OCI-LY7 (cell line): ENCODE measurements at regions not wholly inside any gene's neighbourhood (a gene's known extent, or its start where the extent isn't known, plus 50 kb on each side); places are given as distances from the start of the nearest gene placed in this dataset.

ENCODE experiments used
- BruUV-seq: library from RNA; stranded (reverse); fragments of 400-500 nt; replicated peaks from 2 replicates; lab custom pipeline; 2021; lab: Mats Ljungman, UMichigan
- CTCF ChIA-PET: fragments of 300-600 bp; sonication (Branson Sonifier 250); formaldehyde crosslinking; loops from one replicate; lab custom pipeline; 2022; ENCODE audit warnings: antibody characterized with exemption; ENCODE audit not compliant: unreplicated experiment; lab: Charles Lee
- POLR2A ChIA-PET: fragments of 300-600 bp; sonication (Branson Sonifier 250); formaldehyde crosslinking; loops from one replicate; lab custom pipeline; 2022; ENCODE audit warnings: antibody characterized with exemption; lab: Charles Lee
- DNase-seq: peaks from one replicate; pipeline ENCODE4 v3.0.0-alpha.2; 2015; ENCODE audit warnings: low spot score
- H2AFZ ChIP-seq: fragments of 200-600 bp; sonication (generic), shearing (Covaris generic); 2 replicates; pipeline ENCODE4 v1.6.1; 2014; ENCODE audit warnings: mild to moderate bottlenecking, antibody characterized with exemption, low read length, moderate library complexity
- H3K27ac ChIP-seq: fragments of 200-600 bp; sonication (generic); 2 replicates; pipeline ENCODE4 v1.5.1; 2014; ENCODE audit warnings: mixed run types, low read depth, mild to moderate bottlenecking, moderate library complexity, low read length, inconsistent platforms; ENCODE audit not compliant: poor library complexity, severe bottlenecking
- H3K36me3 ChIP-seq: fragments of 200-600 bp; sonication (generic); 2 replicates; pipeline ENCODE4 v1.6.1; 2014; ENCODE audit warnings: mild to moderate bottlenecking, antibody characterized with exemption, low read length, moderate library complexity, mixed read lengths; ENCODE audit not compliant: insufficient read depth
- H3K4me1 ChIP-seq: fragments of 200-600 bp; sonication (generic); 2 replicates; pipeline ENCODE4 v1.5.1; 2014; ENCODE audit warnings: mild to moderate bottlenecking, low read length; ENCODE audit not compliant: insufficient read depth, poor library complexity, severe bottlenecking
- H3K4me2 ChIP-seq: fragments of 200-600 bp; sonication (generic); 2 replicates; pipeline ENCODE4 v1.6.1; 2014; ENCODE audit warnings: mild to moderate bottlenecking, low read length
- H3K4me3 ChIP-seq: fragments of 200-600 bp; sonication (generic); 2 replicates; pipeline ENCODE4 v1.5.1; 2014; ENCODE audit warnings: mild to moderate bottlenecking, low read depth, low read length; ENCODE audit not compliant: poor library complexity, severe bottlenecking
- H3K79me2 ChIP-seq: fragments of 200-600 bp; sonication (generic); 2 replicates; pipeline ENCODE4 v1.6.1; 2016; ENCODE audit warnings: low read depth, mild to moderate bottlenecking, low read length, moderate library complexity, mixed read lengths; ENCODE audit not compliant: insufficient read depth
- H3K9me2 ChIP-seq: fragments of 200-600 bp; sonication (generic); 2 replicates; pipeline ENCODE4 v1.6.1; 2016; ENCODE audit warnings: mild to moderate bottlenecking, low read length, mixed read lengths; ENCODE audit not compliant: insufficient read depth
- H3K9me3 ChIP-seq: fragments of 200-600 bp; sonication (generic); 2 replicates; pipeline ENCODE4 v1.6.1; 2014; ENCODE audit warnings: mild to moderate bottlenecking, mixed run types, low read length, mixed read lengths
- H4K20me1 ChIP-seq: fragments of 200-600 bp; sonication (generic); 2 replicates; pipeline ENCODE4 v1.6.1; 2014; ENCODE audit warnings: mild to moderate bottlenecking, antibody characterized with exemption, low read length, moderate library complexity, mixed read lengths; ENCODE audit not compliant: insufficient read depth
- EZH2phosphoT487 ChIP-seq: fragments of 200-600 bp; sonication (generic); IDR thresholded peaks from 2 replicates; pipeline ENCODE4 v1.6.1; 2018; ENCODE audit warnings: low read depth, borderline replicate concordance, mild to moderate bottlenecking, mixed run types, antibody characterized with exemption, low read length, moderate library complexity, mixed read lengths
- intact Hi-C: fragments of 100-400 bp; cut with micrococcal nuclease; formaldehyde crosslinking; loops from one replicate; pipeline ENCODE4 v1.10.0; 2022; ENCODE audit not compliant: unreplicated experiment
- TF ChIP-seq, protein P1 (sequence below): fragments of 200-600 bp; sonication (generic); conservative IDR thresholded peaks from 2 replicates; pipeline ENCODE4 v1.5.1; 2014; ENCODE audit warnings: mild to moderate bottlenecking, antibody characterized with exemption, low read length, moderate library complexity, mixed read lengths

DNA sequence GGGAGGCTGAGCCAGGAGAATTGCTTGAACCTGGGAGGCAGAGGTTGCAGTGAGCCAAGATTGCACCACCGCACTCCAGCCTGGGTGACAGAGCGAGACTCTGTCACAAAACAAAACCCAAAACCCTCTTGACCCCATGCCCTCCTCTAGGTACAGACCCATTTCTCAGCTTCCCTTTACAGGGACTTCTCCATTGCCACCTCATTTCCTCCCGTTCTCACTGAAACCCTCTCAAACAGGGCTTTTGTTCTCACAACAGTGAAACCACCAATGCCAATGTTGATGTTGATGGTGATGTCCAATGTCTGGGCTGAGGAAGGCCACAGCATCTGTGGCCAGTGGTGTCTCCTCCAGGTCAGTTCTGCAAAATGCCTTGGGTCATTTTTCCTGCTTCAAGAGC is 69.0 kb upstream of the ZCCHC2 start:
- no peak for DNase-seq
- Histone ChIP-seq H4K20me1 (no peaks in the 10 kb centered on the region), H3K9me3 (no peaks in the 10 kb centered on the region), H3K4me3 (no peak overlapping the region), H3K79me2 (no peaks in the 10 kb centered on the region), H3K4me1 (no peaks in the 10 kb centered on the region), H2AFZ (no peak overlapping the region), H3K27ac (no peak overlapping the region), H3K36me3 (no peaks in the 10 kb centered on the region), H3K4me2 (no peak overlapping the region), H3K9me2 (no peaks in the 10 kb centered on the region)
- BruUV-seq: no TSS peak
- TF ChIP-seq, protein P1, sequence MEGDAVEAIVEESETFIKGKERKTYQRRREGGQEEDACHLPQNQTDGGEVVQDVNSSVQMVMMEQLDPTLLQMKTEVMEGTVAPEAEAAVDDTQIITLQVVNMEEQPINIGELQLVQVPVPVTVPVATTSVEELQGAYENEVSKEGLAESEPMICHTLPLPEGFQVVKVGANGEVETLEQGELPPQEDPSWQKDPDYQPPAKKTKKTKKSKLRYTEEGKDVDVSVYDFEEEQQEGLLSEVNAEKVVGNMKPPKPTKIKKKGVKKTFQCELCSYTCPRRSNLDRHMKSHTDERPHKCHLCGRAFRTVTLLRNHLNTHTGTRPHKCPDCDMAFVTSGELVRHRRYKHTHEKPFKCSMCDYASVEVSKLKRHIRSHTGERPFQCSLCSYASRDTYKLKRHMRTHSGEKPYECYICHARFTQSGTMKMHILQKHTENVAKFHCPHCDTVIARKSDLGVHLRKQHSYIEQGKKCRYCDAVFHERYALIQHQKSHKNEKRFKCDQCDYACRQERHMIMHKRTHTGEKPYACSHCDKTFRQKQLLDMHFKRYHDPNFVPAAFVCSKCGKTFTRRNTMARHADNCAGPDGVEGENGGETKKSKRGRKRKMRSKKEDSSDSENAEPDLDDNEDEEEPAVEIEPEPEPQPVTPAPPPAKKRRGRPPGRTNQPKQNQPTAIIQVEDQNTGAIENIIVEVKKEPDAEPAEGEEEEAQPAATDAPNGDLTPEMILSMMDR: no peak
- TF ChIP-seq EZH2phosphoT487: no peak
- CTCF ChIA-PET: no interaction called here
- POLR2A ChIA-PET: no interaction called here
- intact Hi-C loops: no loop called here

DNA sequence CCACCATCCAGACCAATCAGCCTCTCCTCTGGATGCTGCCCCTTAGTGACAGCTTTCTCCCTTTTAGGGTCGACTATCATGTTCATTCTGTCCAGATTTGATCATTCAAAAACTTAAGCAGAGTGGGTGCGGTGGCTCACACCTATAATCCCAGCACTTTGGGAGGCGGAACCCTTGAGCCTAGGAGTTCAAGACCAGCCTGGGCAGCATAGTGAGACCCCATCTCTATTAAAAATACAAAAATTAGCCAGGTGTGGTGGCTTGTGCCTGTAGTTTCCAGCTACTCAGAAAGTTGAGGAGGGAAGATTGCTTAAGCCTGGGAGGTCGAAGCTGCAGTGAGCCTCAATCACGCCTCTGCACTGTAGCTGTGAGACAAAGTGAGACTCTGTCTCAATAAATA is 68.3 kb upstream of the ZCCHC2 start:
- no peak for DNase-seq
- intact Hi-C loops: no loop called here
- Histone ChIP-seq H3K9me2 (no peaks in the 10 kb centered on the region), H3K36me3 (no peaks in the 10 kb centered on the region), H3K9me3 (no peaks in the 10 kb centered on the region), H3K79me2 (no peaks in the 10 kb centered on the region), H3K4me1 (no peaks in the 10 kb centered on the region), H3K4me2 (no peak overlapping the region), H2AFZ (no peak overlapping the region), H4K20me1 (no peaks in the 10 kb centered on the region), H3K27ac (no peak overlapping the region), H3K4me3 (no peak overlapping the region)
- ChIA-PET POLR2A (no interaction called here), CTCF (no interaction called here)
- BruUV-seq: no TSS peak
- TF ChIP-seq, protein P1: no peak
- no peak for TF ChIP-seq EZH2phosphoT487

DNA sequence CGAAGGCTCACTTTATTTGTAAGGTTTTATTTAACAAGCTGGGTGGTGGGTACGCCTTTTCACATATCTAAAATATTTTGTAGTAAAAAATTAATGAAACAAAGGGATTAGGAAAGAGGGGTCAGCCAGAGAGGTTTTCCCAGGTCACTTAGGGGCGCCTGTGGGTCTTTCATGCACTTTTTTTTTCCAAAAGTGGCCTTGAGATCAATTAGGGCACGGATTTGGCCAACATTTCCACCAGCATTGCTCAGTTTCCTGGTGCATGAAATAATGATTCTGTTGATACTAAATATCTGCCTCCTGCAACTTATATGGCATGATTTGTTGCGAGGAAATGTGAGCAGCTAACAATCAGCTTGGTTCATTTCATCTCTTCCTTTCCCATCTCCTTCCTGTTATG is 67.6 kb upstream of the ZCCHC2 start:
- H3K4me3 ChIP-seq: no peak overlapping the region
- DNase-seq: no peak
- no peaks in the 10 kb centered on the region for H3K36me3 ChIP-seq
- POLR2A ChIA-PET: no interaction called here
- intact Hi-C loops: no loop called here
- CTCF ChIA-PET: no interaction called here
- H3K4me1 ChIP-seq: no peaks in the 10 kb centered on the region
- H2AFZ ChIP-seq: no peak overlapping the region
- H3K27ac ChIP-seq: no peak overlapping the region
- BruUV-seq: no TSS peak
- H3K79me2 ChIP-seq: no peaks in the 10 kb centered on the region
- H3K4me2 ChIP-seq: no peak overlapping the region
- no peaks in the 10 kb centered on the region for H3K9me3 ChIP-seq
- no peaks in the 10 kb centered on the region for H4K20me1 ChIP-seq
- TF ChIP-seq EZH2phosphoT487: no peak
- TF ChIP-seq, protein P1: no peak
- no peaks in the 10 kb centered on the region for H3K9me2 ChIP-seq
